ENCODE measurements at regions not wholly inside any gene's neighbourhood (a gene's known extent, or its start where the extent isn't known, plus 50 kb on each side); places are given as distances from the start of the nearest gene placed in this dataset.

- Histone ChIP-seq H3K36me3 (ENCODE audit: low read depth) (no peaks in the 10 kb centered on the region), H3K9me2 (ENCODE audit: insufficient read depth) (no peaks in the 10 kb centered on the region), H2AFZ (no peak overlapping the region), H3F3A (ENCODE audit: insufficient read depth, low read depth) (peaks cover 9% of the 10 kb centered on the region), H3K27me3 (ENCODE audit: insufficient read depth, low read depth) (no peaks in the 10 kb centered on the region), H4K20me1 (ENCODE audit: insufficient read depth) (no peaks in the 10 kb centered on the region), H3K27ac (no peak overlapping the region), H3K4me2 (no peak overlapping the region), H3K4me3 (no peak overlapping the region), H3K4me1 (replicated peaks; ENCODE audit: insufficient read depth) (peaks cover 12% of the 10 kb centered on the region), H3K79me2 (ENCODE audit: low read depth) (no peaks in the 10 kb centered on the region), H3K9me3 (ENCODE audit: insufficient read depth, low read depth) (no peaks in the 10 kb centered on the region)
- peak in 1 of 2 experiments; percentile 63 for DNase-seq
- intact Hi-C loops (cut with micrococcal nuclease; ENCODE audit: unreplicated experiment) = no loop called here
- CTCF ChIA-PET = interaction anchor here (0.6 kb wide), 1 partner anchor 558 kb away, joined by 12 read pairs; no protein-coding TSS in a partner anchor
- BruUV-seq (replicated peaks) = no TSS peak
- TF ChIP-seq CTCF (conservative IDR thresholded peaks at IDR 0.05) = no peak
- TF ChIP-seq EZH2 (IDR thresholded peaks at IDR 0.05; ENCODE audit: low read depth) = no peak
- POLR2A ChIA-PET (ENCODE audit: unreplicated experiment) = no interaction called here
These were observed 318.8 kb upstream of the FAM78B start for GRCh38 chr1:166485620-166486019.

DNA sequence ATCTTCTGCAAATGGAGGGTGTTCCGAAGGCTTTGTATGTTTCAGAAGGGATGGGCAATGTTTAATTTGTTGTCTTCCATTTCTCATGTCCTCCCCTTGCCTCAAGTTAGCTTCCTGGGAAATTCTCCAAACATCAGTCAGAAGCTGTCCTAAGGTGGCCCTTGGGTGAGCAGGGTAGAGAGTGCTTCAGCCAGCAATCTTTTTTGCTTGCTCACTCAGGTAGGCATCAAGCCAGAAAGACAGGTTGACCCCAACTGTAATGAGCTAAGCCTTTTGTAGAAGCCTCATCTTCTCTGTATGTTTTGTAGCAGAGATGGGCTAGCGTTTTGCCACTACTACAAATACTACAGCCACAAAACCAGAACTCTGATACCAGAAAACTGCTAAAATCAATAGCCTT, 321.5 kb upstream of the FAM78B start:
- Histone ChIP-seq H4K20me1 (ENCODE audit: insufficient read depth) (no peaks in the 10 kb centered on the region), H3K4me1 (replicated peaks; ENCODE audit: insufficient read depth) (peaks cover 12% of the 10 kb centered on the region), H3K27me3 (ENCODE audit: insufficient read depth, low read depth) (no peaks in the 10 kb centered on the region), H3K79me2 (ENCODE audit: low read depth) (no peaks in the 10 kb centered on the region), H3K36me3 (ENCODE audit: low read depth) (no peaks in the 10 kb centered on the region), H3F3A (ENCODE audit: insufficient read depth, low read depth) (peaks cover 9% of the 10 kb centered on the region), H3K4me3 (no peak overlapping the region), H3K4me2 (no peak overlapping the region), H3K9me2 (ENCODE audit: insufficient read depth) (no peaks in the 10 kb centered on the region), H3K9me3 (ENCODE audit: insufficient read depth, low read depth) (no peaks in the 10 kb centered on the region), H2AFZ (no peak overlapping the region), H3K27ac (no peak overlapping the region)
- no peak for TF ChIP-seq CTCF (conservative IDR thresholded peaks at IDR 0.05)
- no peak for TF ChIP-seq EZH2 (IDR thresholded peaks at IDR 0.05; ENCODE audit: low read depth)
- no TSS peak for BruUV-seq (replicated peaks)
- intact Hi-C loops (cut with micrococcal nuclease; ENCODE audit: unreplicated experiment) = no loop called here
- CTCF ChIA-PET = no interaction called here
- POLR2A ChIA-PET (ENCODE audit: unreplicated experiment) = no interaction called here
- no peak for DNase-seq

- no peaks in the 10 kb centered on the region for H3K36me3 ChIP-seq (ENCODE audit: low read depth)
- CTCF ChIA-PET = interaction anchor here (0.7 kb wide), 1 partner anchor 10 kb away, joined by 3 read pairs; no protein-coding TSS in a partner anchor
- peak overlapping the region; percentile 85; the same call in 1 of the 2 replicates for H3K4me3 ChIP-seq
- POLR2A ChIA-PET (ENCODE audit: unreplicated experiment) = interaction anchor here (0.6 kb wide), 1 partner anchor 1858 kb away, joined by 3 read pairs; no protein-coding TSS in a partner anchor
- peaks cover 9% of the 10 kb centered on the region for H3F3A ChIP-seq (ENCODE audit: insufficient read depth, low read depth)
- peak overlapping the region; percentile 96 for H2AFZ ChIP-seq
- peak overlapping the region; percentile 91 for H3K4me2 ChIP-seq
- no peaks in the 10 kb centered on the region for H3K9me3 ChIP-seq (ENCODE audit: insufficient read depth, low read depth)
- peaks cover 12% of the 10 kb centered on the region for H3K4me1 ChIP-seq (replicated peaks; ENCODE audit: insufficient read depth)
- TSS peak; percentile 36 for BruUV-seq (replicated peaks)
- DNase-seq = no peak
- no peaks in the 10 kb centered on the region for H3K27me3 ChIP-seq (ENCODE audit: insufficient read depth, low read depth)
- H4K20me1 ChIP-seq (ENCODE audit: insufficient read depth) = no peaks in the 10 kb centered on the region
- H3K27ac ChIP-seq = peak overlapping the region; percentile 75
- H3K9me2 ChIP-seq (ENCODE audit: insufficient read depth) = no peaks in the 10 kb centered on the region
- no peak for TF ChIP-seq CTCF (conservative IDR thresholded peaks at IDR 0.05)
- no peak for TF ChIP-seq EZH2 (IDR thresholded peaks at IDR 0.05; ENCODE audit: low read depth)
- intact Hi-C loops (cut with micrococcal nuclease; ENCODE audit: unreplicated experiment) = no loop called here
- H3K79me2 ChIP-seq (ENCODE audit: low read depth) = no peaks in the 10 kb centered on the region
These were observed 322.5 kb upstream of the FAM78B start for GRCh38 chr1:166489356-166489669.
